ENCODE measurements at regions not wholly inside any gene's neighbourhood (a gene's known extent, or its start where the extent isn't known, plus 50 kb on each side); places are given as distances from the start of the nearest gene placed in this dataset.

DNA sequence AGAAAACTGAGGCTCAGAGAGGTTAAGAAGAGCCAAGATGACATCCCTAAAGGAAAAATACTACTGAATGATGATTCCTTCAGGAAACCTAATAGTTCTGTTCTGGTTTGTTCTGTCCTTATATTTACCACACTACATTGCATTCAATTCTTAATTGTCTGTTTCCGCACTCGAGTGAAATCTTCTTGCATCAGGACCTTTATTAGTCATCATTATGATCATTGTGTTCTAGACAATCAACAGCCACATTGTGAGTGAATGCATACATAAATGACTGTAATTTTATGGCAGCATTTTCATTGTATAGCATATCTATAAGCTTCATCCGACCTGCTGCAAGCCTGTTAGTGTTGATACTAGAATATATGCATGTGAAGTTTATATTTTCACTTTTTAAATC lies 156.7 kb upstream of the FAM241A start:
- TF ChIP-seq YY1 (IDR thresholded peaks at IDR 0.05; ENCODE audit: low read depth, low read length) (no peak), CTCF (IDR thresholded peaks at IDR 0.05 in 2 of 3, conservative IDR thresholded peaks at IDR 0.05 in 1 of 3; ENCODE audit: control insufficient read depth in 2 of 3, extremely low read depth in 1 of 3, insufficient read depth in 1 of 3, low read depth in 3 of 3, low read length in 3 of 3) (no peak), EZH2 (IDR thresholded peaks at IDR 0.05; ENCODE audit: borderline replicate concordance, control insufficient read depth, low read depth, low read length) (no peak), NFIC (IDR thresholded peaks at IDR 0.05; ENCODE audit: low read depth, low read length) (no peak), ATF7 (IDR thresholded peaks at IDR 0.05; ENCODE audit: low read depth) (no peak), ETV6 (conservative IDR thresholded peaks at IDR 0.05 in 1 of 2, IDR thresholded peaks at IDR 0.05 in 1 of 2; ENCODE audit: borderline replicate concordance in 1 of 2, low read depth in 1 of 2) (no peak), JUND (IDR thresholded peaks at IDR 0.05; ENCODE audit: low read depth, low read length) (no peak), EP300 (IDR thresholded peaks at IDR 0.05; ENCODE audit: borderline replicate concordance in 1 of 2, control insufficient read depth in 1 of 2, low read depth in 2 of 2, low read length in 2 of 2) (peak in 1 of 2 experiments; percentile 29; a peak in 1 of 4 replicates)
- TF ChIP-seq, protein P1, sequence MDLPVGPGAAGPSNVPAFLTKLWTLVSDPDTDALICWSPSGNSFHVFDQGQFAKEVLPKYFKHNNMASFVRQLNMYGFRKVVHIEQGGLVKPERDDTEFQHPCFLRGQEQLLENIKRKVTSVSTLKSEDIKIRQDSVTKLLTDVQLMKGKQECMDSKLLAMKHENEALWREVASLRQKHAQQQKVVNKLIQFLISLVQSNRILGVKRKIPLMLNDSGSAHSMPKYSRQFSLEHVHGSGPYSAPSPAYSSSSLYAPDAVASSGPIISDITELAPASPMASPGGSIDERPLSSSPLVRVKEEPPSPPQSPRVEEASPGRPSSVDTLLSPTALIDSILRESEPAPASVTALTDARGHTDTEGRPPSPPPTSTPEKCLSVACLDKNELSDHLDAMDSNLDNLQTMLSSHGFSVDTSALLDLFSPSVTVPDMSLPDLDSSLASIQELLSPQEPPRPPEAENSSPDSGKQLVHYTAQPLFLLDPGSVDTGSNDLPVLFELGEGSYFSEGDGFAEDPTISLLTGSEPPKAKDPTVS (IDR thresholded peaks at IDR 0.05; ENCODE audit: low read depth, low read length): no peak
